HUDEP-2 (cell line): ENCODE measurements at regions not wholly inside any gene's neighbourhood (a gene's known extent, or its start where the extent isn't known, plus 50 kb on each side); places are given as distances from the start of the nearest gene placed in this dataset.
"Not testable (repeated sequence)": the region's sequence is repeated elsewhere in the genome, so short reads cannot be mapped to it uniquely, and the experiment has no call there.

Source experiments
- DNase-seq, 76 experiments: peaks; one replicate each; lab custom pipeline; 2025; ENCODE audit not compliant: unreplicated experiment in 76 of 76; lab: John Stamatoyannopoulos, UW

- DNase-seq, result not testable (repeated sequence)
Measured at GRCh38 chr2:116318551-116318950, 1495.9 kb upstream of the DDX18 start.

DNA sequence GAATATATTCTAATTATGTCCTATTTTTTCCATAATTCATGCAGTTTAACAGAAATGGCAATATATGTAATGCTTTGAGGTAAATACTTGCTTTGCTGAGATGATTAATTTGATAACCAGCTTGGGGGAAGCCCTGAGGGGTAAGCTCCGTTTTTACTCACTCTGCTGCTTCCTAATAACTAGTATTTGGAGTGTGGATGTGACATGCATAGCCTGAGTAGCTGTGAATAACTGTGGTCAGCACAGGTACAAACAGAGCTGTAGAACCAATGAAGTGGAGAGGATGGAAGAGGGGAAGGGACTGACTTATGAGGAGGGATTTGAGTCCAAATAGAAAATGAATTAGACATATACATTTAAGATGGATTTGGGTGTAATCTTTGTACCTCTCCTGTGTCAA is 1495.5 kb upstream of the DDX18 start:
- DNase-seq, result no peak

- no peak for DNase-seq
Measured at GRCh38 chr2:116319935-116320334, 1494.6 kb upstream of the DDX18 start.

GRCh38 chr2:116329280-116329679 is 1485.2 kb upstream of the DDX18 start:
- no peak for DNase-seq

GRCh38 chr2:116340690-116341089 is 1473.8 kb upstream of the DDX18 start:
- DNase-seq, result no peak

DNA sequence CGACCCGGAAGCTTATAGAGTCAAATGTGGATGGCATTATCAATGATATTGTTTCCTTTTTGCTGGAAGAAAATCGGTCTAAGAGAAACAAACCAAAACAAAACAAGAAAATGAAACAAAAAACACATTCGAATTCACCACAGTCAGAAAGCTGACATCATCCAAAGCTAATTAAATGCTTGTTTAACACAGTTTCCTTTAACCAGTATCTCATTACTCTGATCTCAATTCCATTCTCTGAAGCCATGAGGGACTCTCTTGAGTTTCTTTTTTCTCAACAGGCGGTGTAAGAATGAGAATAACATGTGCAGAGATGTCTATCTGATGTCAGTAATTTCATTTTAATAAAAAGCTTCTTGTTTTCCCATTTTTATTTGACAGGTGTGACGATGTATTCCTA is 1448.3 kb upstream of the DDX18 start:
- DNase-seq, result no peak

DNA sequence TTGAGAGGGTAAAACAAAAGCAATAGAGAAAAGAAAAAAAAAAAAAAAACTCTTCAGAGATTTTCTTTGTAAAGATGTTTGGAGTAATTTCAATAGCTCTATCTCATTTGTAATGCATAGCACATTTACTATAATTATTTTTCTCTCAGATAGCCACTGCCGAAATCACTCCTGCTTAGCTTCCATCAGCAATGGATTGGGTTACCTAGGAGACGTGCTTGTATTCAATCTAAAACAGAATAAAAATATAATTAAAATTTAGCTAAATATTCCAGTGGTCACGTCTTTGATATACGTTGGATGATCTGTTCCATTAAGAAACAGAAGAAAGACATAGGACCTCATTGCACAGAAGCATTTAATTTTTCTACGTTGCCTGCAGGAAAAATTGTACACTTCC is 1435.7 kb upstream of the DDX18 start:
- no peak for DNase-seq

DNA sequence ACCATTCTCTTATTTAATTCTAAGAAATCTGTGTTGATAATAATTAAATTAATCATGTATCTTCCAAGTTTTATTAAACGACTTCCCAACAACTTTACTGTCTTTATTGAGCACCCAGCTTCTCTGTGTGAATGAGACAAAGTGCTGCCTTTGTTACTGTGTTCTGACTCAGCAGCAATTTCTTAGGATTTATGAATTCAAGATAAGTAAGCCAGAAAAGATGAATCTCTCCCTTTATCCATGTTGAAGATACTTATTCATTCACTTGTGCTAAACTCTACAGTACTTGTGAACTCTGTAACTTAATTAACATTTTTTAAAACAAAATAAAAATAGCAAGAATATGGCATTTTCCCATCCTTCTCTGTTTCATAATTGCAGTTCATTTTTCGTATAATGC is 1403.3 kb upstream of the DDX18 start:
- DNase-seq, result no peak

DNA sequence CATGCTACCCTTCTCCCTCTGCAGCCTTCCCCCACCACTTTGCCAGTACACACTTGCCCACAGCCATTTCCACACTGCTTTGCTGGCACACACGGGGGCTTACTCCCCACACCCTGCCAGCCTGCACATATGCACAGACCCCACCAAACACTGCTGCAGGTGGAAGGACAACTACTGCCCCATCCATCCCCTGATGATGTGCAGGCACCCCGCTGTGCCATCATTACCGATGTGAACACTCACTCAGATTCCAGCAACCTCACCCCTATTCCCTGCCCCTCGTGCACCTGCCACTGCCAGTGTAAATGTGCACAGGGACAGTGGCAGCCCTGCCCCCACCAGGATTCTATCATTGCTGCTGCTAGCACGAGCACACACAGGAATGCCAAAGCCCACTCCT is 1400.8 kb upstream of the DDX18 start:
- no peak for DNase-seq

GRCh38 chr2:116416731-116417377 is 1397.6 kb upstream of the DDX18 start:
- DNase-seq, result no peak

GRCh38 chr2:116435648-116436047 is 1378.8 kb upstream of the DDX18 start:
- DNase-seq, result no peak

DNA sequence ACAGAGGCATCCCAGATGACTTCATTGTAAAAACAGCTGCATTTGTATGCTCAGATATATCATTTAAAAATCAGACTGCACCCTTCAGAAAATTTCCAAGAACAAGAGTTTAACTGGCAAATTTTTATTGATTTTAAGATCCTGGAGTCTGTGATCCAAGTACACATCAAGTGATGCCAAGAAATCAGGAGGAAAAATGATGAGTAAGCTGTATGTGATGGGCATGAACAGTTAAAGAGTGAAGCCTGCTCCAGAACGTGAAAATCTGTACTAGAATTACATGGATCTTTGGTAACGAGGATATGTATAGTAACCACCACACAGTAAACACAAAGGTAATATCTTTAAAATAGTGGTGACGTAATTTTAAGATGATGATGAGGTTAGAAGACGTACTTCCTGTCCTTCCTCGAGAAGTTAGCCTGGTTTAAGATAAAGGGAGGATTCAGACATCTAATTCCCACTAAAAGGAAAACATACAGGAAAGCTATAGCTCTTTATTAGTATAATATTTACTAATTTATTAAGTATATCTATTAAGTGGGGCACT is 1374.3 kb upstream of the DDX18 start:
- no peak for DNase-seq

GRCh38 chr2:116442418-116442817 is 1372.1 kb upstream of the DDX18 start:
- no peak for DNase-seq

- no peak for DNase-seq
Measured at GRCh38 chr2:116444256-116444872, 1370.1 kb upstream of the DDX18 start.

GRCh38 chr2:116450990-116451389 is 1363.5 kb upstream of the DDX18 start:
- no peak for DNase-seq

- DNase-seq, result no peak
Measured at GRCh38 chr2:116452651-116453050, 1361.8 kb upstream of the DDX18 start.

DNA sequence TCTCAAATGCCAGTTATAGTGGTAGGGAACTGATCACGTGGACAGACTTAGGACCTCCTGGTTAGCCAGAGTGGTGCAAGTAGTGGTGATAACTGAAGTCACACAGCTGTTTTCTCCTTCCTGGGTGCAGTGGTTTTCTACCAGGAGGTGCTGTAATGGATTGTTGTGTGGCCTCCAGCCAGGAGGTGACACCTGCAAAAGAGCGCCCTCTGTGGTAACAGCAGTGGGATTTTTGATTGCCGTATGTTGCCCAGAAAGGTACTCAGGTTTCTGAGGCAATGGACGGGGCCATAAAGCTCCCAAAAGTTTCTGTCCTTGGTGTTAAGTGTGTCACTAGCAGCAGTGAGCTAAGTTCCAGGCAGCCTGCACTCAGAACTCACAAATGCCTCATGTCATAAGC is 1358.1 kb upstream of the DDX18 start:
- no peak for DNase-seq

GRCh38 chr2:116467243-116467642 is 1347.2 kb upstream of the DDX18 start:
- DNase-seq, result no peak

GRCh38 chr2:116477229-116477628 is 1337.3 kb upstream of the DDX18 start:
- DNase-seq, result no peak

DNA sequence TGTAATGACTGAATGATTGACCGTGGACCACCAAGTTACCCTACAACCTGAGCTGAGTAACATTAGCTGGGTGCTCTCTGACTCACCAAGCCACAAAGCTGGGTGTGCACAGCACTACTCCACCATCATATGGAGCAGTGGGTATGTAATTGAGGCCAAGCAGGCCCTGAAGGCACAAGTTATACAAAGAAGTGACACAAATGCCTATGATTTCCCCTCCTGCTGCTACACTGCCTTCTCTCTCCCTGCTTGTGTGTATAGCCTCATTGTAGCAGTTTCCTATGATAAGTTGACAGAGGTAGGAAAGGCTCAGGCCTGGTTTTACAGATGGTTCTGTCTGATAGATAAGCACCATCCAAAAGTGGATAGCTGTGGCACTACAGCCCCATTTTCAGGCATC is 1327.2 kb upstream of the DDX18 start:
- DNase-seq, result no peak

- DNase-seq, result no peak
Measured at GRCh38 chr2:116489292-116489691, 1325.2 kb upstream of the DDX18 start.

DNA sequence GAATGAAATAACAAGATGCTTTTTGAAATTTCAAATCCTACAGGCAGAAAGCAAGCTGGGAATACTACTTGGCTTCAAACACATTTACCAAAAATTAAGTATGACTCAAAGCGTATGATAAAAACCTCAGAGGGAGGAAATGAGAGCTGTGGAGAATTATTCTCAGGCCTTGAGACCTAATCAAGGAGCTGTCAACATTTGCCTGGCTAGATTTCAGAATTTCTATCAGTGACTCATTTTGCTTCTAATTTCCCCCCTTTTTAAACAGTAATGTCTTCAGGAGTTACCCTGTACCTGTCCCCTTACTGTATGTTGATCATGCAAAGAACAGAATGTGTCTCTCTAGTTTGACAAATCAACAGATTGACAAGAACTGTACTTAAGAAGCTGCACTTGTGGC is 1324.5 kb upstream of the DDX18 start:
- no peak for DNase-seq
